Heart left ventricle (tissue), 16 donors: ENCODE measurements at regions not wholly inside any gene's neighbourhood (a gene's known extent, or its start where the extent isn't known, plus 50 kb on each side); places are given as distances from the start of the nearest gene placed in this dataset.

ENCODE experiments used
- ATAC-seq, 4 donors: fragments of 200-7000 bp; cut with Tn5 transposase; one replicate each; pipeline ENCODE4 v1.9.1; 2020 to 2022; ENCODE audit warnings: moderate library complexity in 4 of 4, mild to moderate bottlenecking in 3 of 4, moderate number of reproducible peaks in 1 of 4
- DNase-seq, 5 donors: peaks; one replicate each; pipeline ENCODE4 v3.0.0-alpha.2; 2020
- H3K27ac ChIP-seq, 12 donors: fragments of 200-600 bp; sonication (generic) in 4 of 12; one replicate each; pipeline versions ENCODE4 v1.5.0 to v1.8.0; 2016 to 2022; ENCODE audit warnings: mild to moderate bottlenecking in 2 of 12
- H3K27me3 ChIP-seq, 9 donors: fragments of 200-600 bp; sonication (generic) in 2 of 9; one replicate each; pipeline versions ENCODE4 v1.5.1 to v1.8.0; 2016 to 2022; ENCODE audit warnings: mild to moderate bottlenecking in 3 of 9
- H3K36me3 ChIP-seq, 9 donors: fragments of 200-600 bp; sonication (generic) in 2 of 9; one replicate each; pipeline versions ENCODE4 v1.5.0 to v1.8.0; 2018 to 2022; ENCODE audit warnings: mild to moderate bottlenecking in 2 of 9
- H3K4me1 ChIP-seq, 12 donors: fragments of 200-600 bp; sonication (generic) in 4 of 12; one replicate each; pipeline versions ENCODE4 v1.5.0 to v1.8.0; 2016 to 2022; ENCODE audit warnings: mild to moderate bottlenecking in 3 of 12
- H3K4me3 ChIP-seq, 12 donors: fragments of 200-600 bp; sonication (generic) in 4 of 12; one replicate each; pipeline versions ENCODE4 v1.5.0 to v1.8.0; 2017 to 2022; ENCODE audit warnings: mild to moderate bottlenecking in 9 of 12, moderate library complexity in 4 of 12
- H3K9me3 ChIP-seq, 12 donors: fragments of 200-600 bp; sonication (generic) in 4 of 12; one replicate each; pipeline versions ENCODE4 v1.5.0 to v1.8.0; 2016 to 2022; ENCODE audit warnings: mild to moderate bottlenecking in 1 of 12
- POLR2A ChIP-seq, 2 donors: fragments of 450-650 bp; IDR thresholded peaks; one replicate each; pipeline ENCODE4 v1.6.1; 2017; ENCODE audit warnings: antibody characterized with exemption in 2 of 2, mild to moderate bottlenecking in 2 of 2, moderate library complexity in 2 of 2
- WGBS, 4 donors: extraction: QIAGEN DNeasy Blood & Tissue Kit in 2 of 4; methylation state at CpG; one replicate each; pipeline versions ENCODE4 v1.1.5 to v1.1.7; 2013 to 2018; 5-methylcytosine and 5-hydroxymethylcytosine counted together
- intact Hi-C, 10 donors: fragments of 100-400 bp; cut with DNase I; formaldehyde crosslinking; loops; one replicate each; pipeline versions ENCODE4 v1.11.1 to v1.14.2; 2022
- TF ChIP-seq, protein P1 (sequence below), 12 donors: fragments of 200-600 bp; sonication (generic) in 4 of 12; IDR thresholded peaks; one replicate each; pipeline versions ENCODE4 v1.5.0 to v1.8.0; 2018 to 2022; ENCODE audit warnings: antibody characterized with exemption in 12 of 12, mild to moderate bottlenecking in 5 of 12
- donor health status: ischemic (EF 13 %, LVEDD 7.1; RV severe dilation, severe dysfunction).
- donor health status: healthy with polysubstance abuse.
- donor health status: DM: no; HTN: yes; CAD: no.
- donor health status: DM: no; HTN: no; CAD: no.
- donor health status: ischemic (EF 25% LVEDD 6.9; RV normal size, moderate dysfunction).
- donor health status: ischemic (EF 25% LVEDD 5.7; RV mildly dilated, moderate dysfunction).
- donor health status: healthy.
- donor health status: DM: yes; HTN: yes; CAD: no.
- donor health status: ischemic (EF 35%, LVEDD 5.7; RV mildly dilated, moderate dysfunction).
- donor health status: nonischemic (EF 11% LVEDD 7.7; RV severe dilation, severe dysfunction).
- donor health status: DM: yes; HTN: yes; CAD: no.
- donor health status: PGD.
- donor health status: ischemic (EF 29% LVEDD 5.4; RV normal size, mild dysfunction).
- donor health status: nonischemic (EF 23%, LVEDD 6.1; RV moderate dilation, normal function).

DNA sequence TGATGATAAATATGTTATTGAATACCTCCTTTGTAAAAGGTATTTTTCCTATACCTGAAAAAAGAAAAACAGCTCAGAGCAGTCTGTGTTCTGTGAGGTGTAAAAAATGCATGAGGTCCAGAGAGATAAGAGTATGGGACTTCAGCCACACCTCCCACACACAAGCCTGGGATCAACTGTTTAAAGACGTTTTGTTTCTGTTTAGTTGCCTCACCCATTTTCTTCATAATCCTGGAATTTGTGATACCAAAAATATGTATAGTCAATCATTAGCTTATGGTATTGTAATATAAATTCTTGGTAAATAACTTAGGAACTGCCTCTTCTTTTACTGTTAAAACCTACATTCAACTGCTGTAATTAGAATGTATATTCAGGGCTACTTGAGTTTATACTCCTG is 1322.9 kb upstream of the TMEFF2 start:
- intact Hi-C loops = no loop called here
- no peak for TF ChIP-seq POLR2A (IDR thresholded peaks at IDR 0.05)
- TF ChIP-seq, protein P1, sequence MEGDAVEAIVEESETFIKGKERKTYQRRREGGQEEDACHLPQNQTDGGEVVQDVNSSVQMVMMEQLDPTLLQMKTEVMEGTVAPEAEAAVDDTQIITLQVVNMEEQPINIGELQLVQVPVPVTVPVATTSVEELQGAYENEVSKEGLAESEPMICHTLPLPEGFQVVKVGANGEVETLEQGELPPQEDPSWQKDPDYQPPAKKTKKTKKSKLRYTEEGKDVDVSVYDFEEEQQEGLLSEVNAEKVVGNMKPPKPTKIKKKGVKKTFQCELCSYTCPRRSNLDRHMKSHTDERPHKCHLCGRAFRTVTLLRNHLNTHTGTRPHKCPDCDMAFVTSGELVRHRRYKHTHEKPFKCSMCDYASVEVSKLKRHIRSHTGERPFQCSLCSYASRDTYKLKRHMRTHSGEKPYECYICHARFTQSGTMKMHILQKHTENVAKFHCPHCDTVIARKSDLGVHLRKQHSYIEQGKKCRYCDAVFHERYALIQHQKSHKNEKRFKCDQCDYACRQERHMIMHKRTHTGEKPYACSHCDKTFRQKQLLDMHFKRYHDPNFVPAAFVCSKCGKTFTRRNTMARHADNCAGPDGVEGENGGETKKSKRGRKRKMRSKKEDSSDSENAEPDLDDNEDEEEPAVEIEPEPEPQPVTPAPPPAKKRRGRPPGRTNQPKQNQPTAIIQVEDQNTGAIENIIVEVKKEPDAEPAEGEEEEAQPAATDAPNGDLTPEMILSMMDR (IDR thresholded peaks at IDR 0.05) = no peak
- H3K4me3 ChIP-seq = no peak overlapping the region
- ATAC-seq (no peak), DNase-seq (no peak)
- no peak overlapping the region for H3K27ac ChIP-seq
- H3K27me3 ChIP-seq = no peaks in the 10 kb centered on the region
- H3K36me3 ChIP-seq = no peaks in the 10 kb centered on the region
- WGBS, 4 donors = 38 to 55% (median 50%) methylated on average over 1 of the region's 1 CpG
- H3K9me3 ChIP-seq = peaks cover 0 to 7% (median 0%) of the 10 kb centered on the region in 12 donors
- no peaks in the 10 kb centered on the region for H3K4me1 ChIP-seq

DNA sequence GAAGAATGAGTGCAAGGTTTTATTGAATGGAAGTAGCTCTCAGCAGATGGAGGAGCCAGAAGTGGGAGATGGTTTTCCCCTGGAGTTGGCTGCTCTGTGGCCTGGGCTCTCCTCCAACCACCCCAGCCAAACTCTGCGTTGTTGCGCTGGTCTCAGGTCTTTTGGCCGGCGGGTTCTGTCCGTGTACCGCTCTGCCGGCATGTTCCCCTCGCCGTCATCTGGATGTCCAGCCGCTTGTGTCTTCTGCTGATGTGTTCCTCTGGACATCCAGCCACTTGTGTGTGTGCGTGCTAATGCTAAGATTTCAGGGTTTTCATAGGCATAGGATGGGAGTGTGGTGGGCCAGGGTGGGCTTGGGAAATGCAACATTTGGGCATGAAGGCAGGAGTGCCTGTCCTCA is 1311.3 kb upstream of the TMEFF2 start:
- H3K27me3 ChIP-seq = no peaks in the 10 kb centered on the region
- no peaks in the 10 kb centered on the region for H3K4me1 ChIP-seq
- ATAC-seq = no peak
- H3K36me3 ChIP-seq = no peaks in the 10 kb centered on the region
- H3K27ac ChIP-seq = no peak overlapping the region
- no peak for TF ChIP-seq POLR2A (IDR thresholded peaks at IDR 0.05)
- TF ChIP-seq, protein P1 (IDR thresholded peaks at IDR 0.05) = no peak
- no peak overlapping the region for H3K4me3 ChIP-seq
- DNase-seq = no peak
- no peaks in the 10 kb centered on the region for H3K9me3 ChIP-seq
- WGBS, 4 donors = 93 to 97% (median 96%) methylated on average over 11 of the region's 11 CpGs
- intact Hi-C loops = no loop called here

DNA sequence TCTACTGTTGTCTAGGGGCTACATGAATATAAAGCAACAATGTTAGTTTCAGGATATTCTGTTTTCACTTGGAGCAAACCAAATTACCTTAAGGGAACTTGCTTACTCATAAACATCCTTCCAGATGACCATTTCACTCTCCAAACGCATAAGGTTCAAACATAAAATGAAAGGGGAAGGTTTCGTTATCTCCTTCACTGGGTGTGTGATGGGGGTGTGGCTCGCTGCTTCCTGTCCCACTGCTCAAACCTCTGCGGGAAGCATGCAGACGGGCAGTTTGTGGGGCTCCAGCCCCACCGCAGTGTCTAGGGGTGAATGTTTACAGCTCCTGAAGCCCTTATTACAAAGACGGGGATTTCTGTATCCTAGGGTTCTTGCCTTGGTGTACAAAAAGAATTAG is 1310.9 kb upstream of the TMEFF2 start:
- Histone ChIP-seq H3K27ac (no peak overlapping the region), H3K4me1 (no peaks in the 10 kb centered on the region), H3K4me3 (no peak overlapping the region), H3K27me3 (no peaks in the 10 kb centered on the region), H3K9me3 (no peaks in the 10 kb centered on the region), H3K36me3 (no peaks in the 10 kb centered on the region)
- intact Hi-C loops = no loop called here
- 71 to 77% (median 76%) methylated on average over 7 of the region's 7 CpGs for WGBS, 4 donors
- TF ChIP-seq POLR2A (IDR thresholded peaks at IDR 0.05) = no peak
- TF ChIP-seq, protein P1 (IDR thresholded peaks at IDR 0.05) = no peak
- DNase-seq = no peak
- ATAC-seq = no peak

DNA sequence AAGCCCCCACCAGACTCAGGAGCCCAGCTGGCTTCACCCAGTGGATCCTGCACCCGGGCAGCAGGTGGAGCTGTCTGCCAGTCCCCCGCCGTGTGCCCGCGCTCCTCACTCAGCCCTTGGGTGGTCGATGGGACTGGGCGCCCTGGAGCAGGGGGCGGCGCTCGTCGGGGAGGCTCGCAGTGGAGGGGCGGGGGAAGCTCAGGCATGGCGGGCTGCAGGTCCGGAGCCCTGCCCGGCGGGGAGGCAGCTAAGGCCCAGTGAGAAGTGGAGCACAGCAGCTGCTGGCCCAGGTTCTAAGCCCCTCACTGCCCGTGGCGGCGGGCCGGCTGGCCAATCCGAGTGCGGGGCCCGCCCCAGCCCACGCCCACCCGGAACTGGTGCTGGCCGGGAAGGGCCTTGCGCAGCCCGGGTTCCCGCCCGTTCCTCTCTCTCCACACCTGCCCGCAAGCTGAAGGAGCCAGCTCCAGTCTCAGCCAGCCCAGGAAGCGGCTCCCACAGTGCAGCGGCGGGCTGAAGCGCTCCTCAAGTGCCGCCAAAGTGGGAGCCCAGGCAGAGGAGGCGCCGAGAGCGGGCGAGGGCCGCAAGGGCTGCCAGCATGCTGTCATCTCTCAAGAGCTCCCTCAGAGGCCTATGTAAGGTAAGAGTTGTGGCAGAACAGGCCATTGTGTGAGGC is 1307.8 kb upstream of the TMEFF2 start:
- no peaks in the 10 kb centered on the region for H3K36me3 ChIP-seq
- no peak overlapping the region for H3K27ac ChIP-seq
- 90 to 93% (median 91%) methylated on average over 5 to 42 of the region's 42 CpGs for WGBS, 4 donors
- TF ChIP-seq POLR2A (IDR thresholded peaks at IDR 0.05) = no peak
- TF ChIP-seq, protein P1 (IDR thresholded peaks at IDR 0.05) = no peak
- no peak overlapping the region for H3K4me3 ChIP-seq
- no peaks in the 10 kb centered on the region for H3K27me3 ChIP-seq
- DNase-seq = no peak
- H3K4me1 ChIP-seq = no peaks in the 10 kb centered on the region
- H3K9me3 ChIP-seq = peaks cover 0 to 5% (median 0%) of the 10 kb centered on the region in 12 donors
- intact Hi-C loops = no loop called here
- no peak for ATAC-seq
